ENCODE measurements at regions not wholly inside any gene's neighbourhood (a gene's known extent, or its start where the extent isn't known, plus 50 kb on each side); places are given as distances from the start of the nearest gene placed in this dataset.

DNA sequence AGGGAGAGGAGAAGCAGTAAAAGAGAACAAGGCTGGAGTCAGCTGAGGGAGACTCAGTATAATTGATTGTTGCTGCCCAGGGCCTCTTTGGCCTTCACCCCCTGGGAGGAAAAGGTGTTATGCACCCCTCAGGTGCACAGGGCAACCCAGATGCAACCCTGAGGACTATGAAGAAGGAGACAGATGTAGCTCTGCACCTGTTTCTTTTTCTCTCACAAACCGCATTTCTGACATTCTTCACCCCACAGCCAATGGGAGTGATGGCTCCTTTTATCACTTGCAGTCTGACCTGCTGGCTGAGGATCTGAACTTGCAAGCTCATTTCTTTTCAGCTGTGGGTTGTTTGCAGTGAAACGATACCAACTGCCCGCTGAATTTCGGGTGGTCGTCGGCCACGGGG, 64.1 kb upstream of the F13A1 start:
- ATAC-seq, result no peak
- TF ChIP-seq RARB (CRISPR knock-in tag; IDR thresholded peaks at IDR 0.05) (no peak), ZC3H10 (CRISPR knock-in tag; IDR thresholded peaks at IDR 0.05) (no peak), ZFP30 (CRISPR knock-in tag; IDR thresholded peaks at IDR 0.05) (no peak), ZFP3 (CRISPR knock-in tag; IDR thresholded peaks at IDR 0.05) (no peak), ESRRG (CRISPR knock-in tag; IDR thresholded peaks at IDR 0.05) (no peak), GLIS3 (CRISPR knock-in tag; IDR thresholded peaks at IDR 0.05) (no peak), SNAI2 (CRISPR knock-in tag; IDR thresholded peaks at IDR 0.05) (no peak), ARNTL (CRISPR knock-in tag; IDR thresholded peaks at IDR 0.05; ENCODE audit: borderline replicate concordance, low read depth) (no peak), OSR1 (CRISPR knock-in tag; IDR thresholded peaks at IDR 0.05) (no peak)
- TF ChIP-seq, protein P1, sequence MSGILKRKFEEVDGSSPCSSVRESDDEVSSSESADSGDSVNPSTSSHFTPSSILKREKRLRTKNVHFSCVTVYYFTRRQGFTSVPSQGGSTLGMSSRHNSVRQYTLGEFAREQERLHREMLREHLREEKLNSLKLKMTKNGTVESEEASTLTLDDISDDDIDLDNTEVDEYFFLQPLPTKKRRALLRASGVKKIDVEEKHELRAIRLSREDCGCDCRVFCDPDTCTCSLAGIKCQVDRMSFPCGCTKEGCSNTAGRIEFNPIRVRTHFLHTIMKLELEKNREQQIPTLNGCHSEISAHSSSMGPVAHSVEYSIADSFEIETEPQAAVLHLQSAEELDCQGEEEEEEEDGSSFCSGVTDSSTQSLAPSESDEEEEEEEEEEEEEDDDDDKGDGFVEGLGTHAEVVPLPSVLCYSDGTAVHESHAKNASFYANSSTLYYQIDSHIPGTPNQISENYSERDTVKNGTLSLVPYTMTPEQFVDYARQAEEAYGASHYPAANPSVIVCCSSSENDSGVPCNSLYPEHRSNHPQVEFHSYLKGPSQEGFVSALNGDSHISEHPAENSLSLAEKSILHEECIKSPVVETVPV (CRISPR knock-in tag; IDR thresholded peaks at IDR 0.05), result no peak
- TF ChIP-seq, protein P2, sequence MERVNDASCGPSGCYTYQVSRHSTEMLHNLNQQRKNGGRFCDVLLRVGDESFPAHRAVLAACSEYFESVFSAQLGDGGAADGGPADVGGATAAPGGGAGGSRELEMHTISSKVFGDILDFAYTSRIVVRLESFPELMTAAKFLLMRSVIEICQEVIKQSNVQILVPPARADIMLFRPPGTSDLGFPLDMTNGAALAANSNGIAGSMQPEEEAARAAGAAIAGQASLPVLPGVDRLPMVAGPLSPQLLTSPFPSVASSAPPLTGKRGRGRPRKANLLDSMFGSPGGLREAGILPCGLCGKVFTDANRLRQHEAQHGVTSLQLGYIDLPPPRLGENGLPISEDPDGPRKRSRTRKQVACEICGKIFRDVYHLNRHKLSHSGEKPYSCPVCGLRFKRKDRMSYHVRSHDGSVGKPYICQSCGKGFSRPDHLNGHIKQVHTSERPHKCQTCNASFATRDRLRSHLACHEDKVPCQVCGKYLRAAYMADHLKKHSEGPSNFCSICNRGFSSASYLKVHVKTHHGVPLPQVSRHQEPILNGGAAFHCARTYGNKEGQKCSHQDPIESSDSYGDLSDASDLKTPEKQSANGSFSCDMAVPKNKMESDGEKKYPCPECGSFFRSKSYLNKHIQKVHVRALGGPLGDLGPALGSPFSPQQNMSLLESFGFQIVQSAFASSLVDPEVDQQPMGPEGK (CRISPR knock-in tag; IDR thresholded peaks at IDR 0.05; ENCODE audit: borderline replicate concordance), result no peak

DNA sequence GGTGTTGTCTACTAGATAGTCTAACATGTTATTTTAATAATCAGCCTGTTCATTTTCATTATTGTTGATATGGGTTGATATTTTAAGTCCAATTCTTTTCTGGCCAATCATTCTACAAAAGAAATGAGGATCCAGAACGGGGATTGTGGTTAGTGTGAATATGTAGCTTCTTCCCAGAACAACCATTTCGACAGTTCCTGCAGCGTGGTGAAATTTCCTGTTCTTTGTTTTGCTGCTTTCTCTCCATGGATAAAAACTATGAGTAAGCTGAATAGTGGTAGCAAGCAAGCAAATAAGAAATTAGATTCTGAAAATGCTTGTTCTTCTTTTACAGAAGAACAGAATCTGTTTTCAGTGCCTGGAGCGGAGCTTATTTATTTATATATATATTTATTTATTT, 65.5 kb upstream of the F13A1 start:
- no peak for ATAC-seq

More for the DNA sequence above, 65.5 kb upstream of the F13A1 start:
- TF ChIP-seq, protein P3, sequence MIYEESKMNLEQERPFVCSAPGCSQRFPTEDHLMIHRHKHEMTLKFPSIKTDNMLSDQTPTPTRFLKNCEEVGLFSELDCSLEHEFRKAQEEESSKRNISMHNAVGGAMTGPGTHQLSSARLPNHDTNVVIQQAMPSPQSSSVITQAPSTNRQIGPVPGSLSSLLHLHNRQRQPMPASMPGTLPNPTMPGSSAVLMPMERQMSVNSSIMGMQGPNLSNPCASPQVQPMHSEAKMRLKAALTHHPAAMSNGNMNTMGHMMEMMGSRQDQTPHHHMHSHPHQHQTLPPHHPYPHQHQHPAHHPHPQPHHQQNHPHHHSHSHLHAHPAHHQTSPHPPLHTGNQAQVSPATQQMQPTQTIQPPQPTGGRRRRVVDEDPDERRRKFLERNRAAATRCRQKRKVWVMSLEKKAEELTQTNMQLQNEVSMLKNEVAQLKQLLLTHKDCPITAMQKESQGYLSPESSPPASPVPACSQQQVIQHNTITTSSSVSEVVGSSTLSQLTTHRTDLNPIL (CRISPR knock-in tag; IDR thresholded peaks at IDR 0.05; ENCODE audit: low read depth), result no peak
- TF ChIP-seq SNAI2 (CRISPR knock-in tag; IDR thresholded peaks at IDR 0.05) (no peak), GLIS3 (CRISPR knock-in tag; IDR thresholded peaks at IDR 0.05) (no peak), ISL1 (CRISPR knock-in tag; IDR thresholded peaks at IDR 0.05) (no peak), PPARA (CRISPR knock-in tag; IDR thresholded peaks at IDR 0.05; ENCODE audit: borderline replicate concordance) (no peak), ESRRG (CRISPR knock-in tag; IDR thresholded peaks at IDR 0.05) (no peak), BACH2 (CRISPR knock-in tag; IDR thresholded peaks at IDR 0.05; ENCODE audit: borderline replicate concordance) (no peak), TCF4 (CRISPR knock-in tag; IDR thresholded peaks at IDR 0.05; ENCODE audit: borderline replicate concordance) (no peak), RARB (CRISPR knock-in tag; IDR thresholded peaks at IDR 0.05) (no peak), ZFP30 (CRISPR knock-in tag; IDR thresholded peaks at IDR 0.05) (no peak), ZC3H10 (CRISPR knock-in tag; IDR thresholded peaks at IDR 0.05) (no peak), ZNF565 (CRISPR knock-in tag; conservative IDR thresholded peaks at IDR 0.05; ENCODE audit: low read depth) (no peak), OSR1 (CRISPR knock-in tag; IDR thresholded peaks at IDR 0.05) (no peak), CSDC2 (CRISPR knock-in tag; IDR thresholded peaks at IDR 0.05) (no peak), TOX (CRISPR knock-in tag; IDR thresholded peaks at IDR 0.05; ENCODE audit: borderline replicate concordance) (no peak)
- TF ChIP-seq, protein P1 (CRISPR knock-in tag; IDR thresholded peaks at IDR 0.05), result no peak
- TF ChIP-seq, protein P2 (CRISPR knock-in tag; IDR thresholded peaks at IDR 0.05; ENCODE audit: borderline replicate concordance), result no peak
- TF ChIP-seq, protein P4, sequence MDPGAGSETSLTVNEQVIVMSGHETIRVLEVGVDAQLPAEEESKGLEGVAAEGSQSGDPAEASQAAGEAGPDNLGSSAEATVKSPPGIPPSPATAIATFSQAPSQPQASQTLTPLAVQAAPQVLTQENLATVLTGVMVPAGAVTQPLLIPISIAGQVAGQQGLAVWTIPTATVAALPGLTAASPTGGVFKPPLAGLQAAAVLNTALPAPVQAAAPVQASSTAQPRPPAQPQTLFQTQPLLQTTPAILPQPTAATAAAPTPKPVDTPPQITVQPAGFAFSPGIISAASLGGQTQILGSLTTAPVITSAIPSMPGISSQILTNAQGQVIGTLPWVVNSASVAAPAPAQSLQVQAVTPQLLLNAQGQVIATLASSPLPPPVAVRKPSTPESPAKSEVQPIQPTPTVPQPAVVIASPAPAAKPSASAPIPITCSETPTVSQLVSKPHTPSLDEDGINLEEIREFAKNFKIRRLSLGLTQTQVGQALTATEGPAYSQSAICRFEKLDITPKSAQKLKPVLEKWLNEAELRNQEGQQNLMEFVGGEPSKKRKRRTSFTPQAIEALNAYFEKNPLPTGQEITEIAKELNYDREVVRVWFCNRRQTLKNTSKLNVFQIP (CRISPR knock-in tag; IDR thresholded peaks at IDR 0.05; ENCODE audit: borderline replicate concordance, low read depth), result no peak
